Adrenal gland (tissue), 5 donors: ENCODE measurements at regions not wholly inside any gene's neighbourhood (a gene's known extent, or its start where the extent isn't known, plus 50 kb on each side); places are given as distances from the start of the nearest gene placed in this dataset.

ENCODE experiments used
- POLR2A ChIP-seq, 2 donors: fragments of 450-650 bp; IDR thresholded peaks; one replicate each; pipeline ENCODE4 v1.6.1; 2017; ENCODE audit warnings: antibody characterized with exemption in 2 of 2, mild to moderate bottlenecking in 2 of 2, moderate library complexity in 1 of 2
- TF ChIP-seq, protein P1 (sequence below), 6 experiments: fragments of 450-650 bp in 4 of 6; fragments of 200-600 bp in 2 of 6; sonication (generic) in 1 of 6; IDR thresholded peaks; 1 replicate in 5 of 6; 2 replicates in 1 of 6; pipeline versions ENCODE4 v1.5.1 to v1.8.0; 2016 to 2021; ENCODE audit warnings: antibody characterized with exemption in 6 of 6, mild to moderate bottlenecking in 2 of 6, moderate library complexity in 1 of 6
- donor health status: DM: no; HTN: no; CAD: no.

DNA sequence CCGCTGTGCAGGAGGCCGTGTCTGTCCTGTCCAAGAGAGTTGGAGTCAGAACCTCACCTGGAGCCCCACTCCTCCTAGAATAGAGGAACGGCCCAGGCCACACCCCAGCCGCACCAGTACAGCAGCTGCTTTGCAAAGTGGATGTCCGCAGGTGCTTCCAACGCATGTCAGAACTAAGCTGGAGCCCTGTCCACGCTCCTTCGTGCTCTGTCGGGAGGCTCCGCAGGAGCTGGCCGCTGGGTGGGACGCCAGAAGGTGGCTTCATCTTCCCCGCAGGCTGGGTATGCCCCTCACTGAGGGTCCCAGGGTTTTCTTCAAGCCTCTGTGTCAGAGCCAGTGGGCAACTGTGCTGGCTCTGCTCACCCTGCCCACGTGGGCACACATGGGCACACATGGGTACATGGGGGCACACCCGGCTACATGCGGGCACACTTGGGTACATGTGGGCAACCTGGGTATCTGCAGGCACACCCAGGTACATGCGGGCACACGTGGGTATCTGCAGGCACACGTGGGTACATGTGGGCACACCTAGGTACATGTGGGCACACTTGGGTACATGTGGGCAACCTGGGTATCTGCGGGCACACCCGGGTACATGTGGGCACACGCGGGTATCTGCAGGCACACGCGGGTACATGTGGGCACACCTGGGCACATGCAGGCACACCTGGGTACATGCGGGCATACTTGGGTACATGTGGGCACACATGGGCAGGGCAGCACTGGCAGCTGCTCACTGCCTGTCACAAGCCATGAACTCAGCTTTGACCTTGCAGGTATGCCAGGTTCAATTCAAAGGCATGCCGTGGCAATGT is 67.1 kb upstream of the CTDP1 start:
- TF ChIP-seq, protein P1, sequence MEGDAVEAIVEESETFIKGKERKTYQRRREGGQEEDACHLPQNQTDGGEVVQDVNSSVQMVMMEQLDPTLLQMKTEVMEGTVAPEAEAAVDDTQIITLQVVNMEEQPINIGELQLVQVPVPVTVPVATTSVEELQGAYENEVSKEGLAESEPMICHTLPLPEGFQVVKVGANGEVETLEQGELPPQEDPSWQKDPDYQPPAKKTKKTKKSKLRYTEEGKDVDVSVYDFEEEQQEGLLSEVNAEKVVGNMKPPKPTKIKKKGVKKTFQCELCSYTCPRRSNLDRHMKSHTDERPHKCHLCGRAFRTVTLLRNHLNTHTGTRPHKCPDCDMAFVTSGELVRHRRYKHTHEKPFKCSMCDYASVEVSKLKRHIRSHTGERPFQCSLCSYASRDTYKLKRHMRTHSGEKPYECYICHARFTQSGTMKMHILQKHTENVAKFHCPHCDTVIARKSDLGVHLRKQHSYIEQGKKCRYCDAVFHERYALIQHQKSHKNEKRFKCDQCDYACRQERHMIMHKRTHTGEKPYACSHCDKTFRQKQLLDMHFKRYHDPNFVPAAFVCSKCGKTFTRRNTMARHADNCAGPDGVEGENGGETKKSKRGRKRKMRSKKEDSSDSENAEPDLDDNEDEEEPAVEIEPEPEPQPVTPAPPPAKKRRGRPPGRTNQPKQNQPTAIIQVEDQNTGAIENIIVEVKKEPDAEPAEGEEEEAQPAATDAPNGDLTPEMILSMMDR (IDR thresholded peaks at IDR 0.05) = no peak
- TF ChIP-seq POLR2A (IDR thresholded peaks at IDR 0.05) = no peak
